GM12865 (cell line): ENCODE measurements at regions not wholly inside any gene's neighbourhood (a gene's known extent, or its start where the extent isn't known, plus 50 kb on each side); places are given as distances from the start of the nearest gene placed in this dataset.

Experiments
- DNase-seq: peaks from one replicate; pipeline ENCODE4 v3.0.0; 2010; ENCODE audit warnings: low read depth
- H3K4me3 ChIP-seq: 2 replicates; pipeline ENCODE4 v1.5.1; 2011; ENCODE audit warnings: mild to moderate bottlenecking, low read depth, low read length, control low read depth
- TF ChIP-seq, protein P1 (sequence below): IDR thresholded peaks from 2 replicates; pipeline ENCODE4 v1.5.1; 2011; ENCODE audit warnings: low read length, control low read depth, low read depth, inconsistent platforms; ENCODE audit not compliant: insufficient read depth; ENCODE audit errors: missing control alignments

DNA sequence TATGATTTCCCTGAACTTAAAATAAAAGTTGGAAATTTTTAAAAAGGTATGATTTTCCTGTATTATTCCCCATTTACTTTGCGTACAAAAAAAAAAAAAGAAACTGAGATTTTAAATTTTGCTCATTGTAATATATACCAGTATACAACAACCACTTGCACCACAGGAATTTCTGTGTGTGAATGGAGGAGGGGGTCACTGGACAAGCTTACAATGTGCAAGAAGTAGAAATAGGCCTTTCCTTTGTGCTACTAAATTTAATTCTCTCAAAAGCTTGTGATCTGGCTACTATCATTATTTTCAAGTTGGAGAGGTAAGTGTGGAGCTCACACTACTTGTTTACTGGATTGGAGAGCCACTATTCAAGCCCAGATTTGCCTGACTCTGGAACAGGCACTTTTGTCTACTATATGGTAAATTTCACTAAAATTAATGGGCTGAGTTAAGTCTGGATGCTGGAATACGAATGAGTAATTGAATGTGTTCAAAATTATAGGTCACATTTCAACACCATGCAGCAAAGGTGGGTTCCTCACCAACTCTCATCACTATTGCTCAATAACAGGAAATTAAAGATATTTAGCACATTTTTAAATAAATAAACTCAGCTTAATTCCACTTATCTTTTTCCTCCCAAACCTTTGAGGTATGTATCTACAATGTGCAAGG lies 148.0 kb upstream of the MBNL1 start:
- TF ChIP-seq, protein P1, sequence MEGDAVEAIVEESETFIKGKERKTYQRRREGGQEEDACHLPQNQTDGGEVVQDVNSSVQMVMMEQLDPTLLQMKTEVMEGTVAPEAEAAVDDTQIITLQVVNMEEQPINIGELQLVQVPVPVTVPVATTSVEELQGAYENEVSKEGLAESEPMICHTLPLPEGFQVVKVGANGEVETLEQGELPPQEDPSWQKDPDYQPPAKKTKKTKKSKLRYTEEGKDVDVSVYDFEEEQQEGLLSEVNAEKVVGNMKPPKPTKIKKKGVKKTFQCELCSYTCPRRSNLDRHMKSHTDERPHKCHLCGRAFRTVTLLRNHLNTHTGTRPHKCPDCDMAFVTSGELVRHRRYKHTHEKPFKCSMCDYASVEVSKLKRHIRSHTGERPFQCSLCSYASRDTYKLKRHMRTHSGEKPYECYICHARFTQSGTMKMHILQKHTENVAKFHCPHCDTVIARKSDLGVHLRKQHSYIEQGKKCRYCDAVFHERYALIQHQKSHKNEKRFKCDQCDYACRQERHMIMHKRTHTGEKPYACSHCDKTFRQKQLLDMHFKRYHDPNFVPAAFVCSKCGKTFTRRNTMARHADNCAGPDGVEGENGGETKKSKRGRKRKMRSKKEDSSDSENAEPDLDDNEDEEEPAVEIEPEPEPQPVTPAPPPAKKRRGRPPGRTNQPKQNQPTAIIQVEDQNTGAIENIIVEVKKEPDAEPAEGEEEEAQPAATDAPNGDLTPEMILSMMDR = no peak
- H3K4me3 ChIP-seq = no peak overlapping the region
- no peak for DNase-seq

DNA sequence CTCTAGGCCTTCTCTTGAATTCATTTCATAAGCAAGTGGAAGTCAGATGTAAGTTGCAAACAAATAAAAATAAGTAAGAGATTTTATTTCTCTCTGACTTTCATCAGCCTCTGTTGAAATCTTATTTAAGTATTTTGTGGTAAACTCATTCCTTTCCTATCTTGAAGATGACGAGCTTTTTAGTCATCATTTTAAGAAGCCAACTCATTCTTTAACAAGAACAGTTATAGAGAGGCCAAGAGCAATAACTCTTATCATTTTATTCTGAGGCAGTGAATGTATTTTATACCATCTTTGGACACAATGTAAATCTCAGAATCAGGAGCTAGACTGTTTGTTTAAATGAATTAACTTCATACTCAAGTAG lies 147.5 kb upstream of the MBNL1 start:
- TF ChIP-seq, protein P1 = no peak
- no peak overlapping the region for H3K4me3 ChIP-seq
- DNase-seq = no peak

DNA sequence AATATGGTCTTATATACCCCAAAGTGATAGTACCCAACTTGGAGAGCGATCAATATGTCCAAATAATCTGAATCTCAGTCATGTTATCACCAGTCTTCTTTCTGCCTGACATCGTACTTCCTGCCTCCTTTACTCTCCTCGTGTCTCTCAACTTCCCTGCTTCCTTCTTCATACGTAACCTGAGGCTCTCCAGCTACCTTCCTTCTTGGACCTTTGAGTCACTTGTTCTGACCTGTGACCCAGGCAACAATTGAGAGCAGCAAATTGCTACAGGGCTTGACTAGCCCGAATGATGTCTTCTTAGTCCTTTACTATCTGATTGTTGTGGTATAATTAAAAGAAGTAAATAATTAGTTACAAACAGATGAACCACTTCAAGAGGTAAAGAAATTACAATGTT lies 145.9 kb upstream of the MBNL1 start:
- no peak overlapping the region for H3K4me3 ChIP-seq
- TF ChIP-seq, protein P1 = no peak
- no peak for DNase-seq

DNA sequence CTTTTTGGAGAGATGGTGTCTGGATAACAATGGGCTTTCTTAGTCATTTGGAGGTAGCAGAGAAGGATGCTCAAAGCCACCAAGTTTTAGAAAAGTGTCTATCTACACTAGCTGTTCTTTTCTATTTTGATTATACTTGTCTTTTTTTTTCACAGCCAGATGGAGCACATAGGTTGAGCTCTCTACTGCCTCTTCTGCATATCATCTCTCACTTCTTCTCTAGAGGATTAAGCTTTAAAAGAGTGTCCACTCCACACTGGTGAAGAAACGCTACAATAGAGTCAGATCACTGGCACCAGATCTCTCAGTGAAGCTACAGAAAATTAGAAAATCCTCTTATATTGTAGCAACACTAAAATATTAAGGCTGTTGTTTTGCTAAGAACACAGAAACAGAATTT lies 145.3 kb upstream of the MBNL1 start:
- H3K4me3 ChIP-seq = no peak overlapping the region
- TF ChIP-seq, protein P1 = no peak
- no peak for DNase-seq

DNA sequence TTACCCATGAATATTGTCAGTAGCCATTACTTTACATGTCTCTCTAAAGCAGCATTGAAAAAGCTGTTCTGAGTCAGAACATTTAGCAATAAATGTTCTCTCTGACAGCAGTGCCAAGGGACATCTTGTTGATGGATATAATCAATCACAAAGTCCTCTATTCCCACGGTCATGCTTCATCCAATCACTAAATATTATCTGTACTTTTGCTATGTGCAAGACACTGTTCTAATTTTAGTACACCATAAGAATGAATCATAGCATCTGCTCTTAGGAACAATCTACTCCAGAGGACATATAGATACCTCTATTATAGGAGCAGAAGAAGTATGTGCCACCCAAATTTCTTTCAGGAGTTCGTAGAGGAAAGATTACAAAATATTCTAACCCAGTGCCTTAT lies 142.5 kb upstream of the MBNL1 start:
- TF ChIP-seq, protein P1 = no peak
- no peak overlapping the region for H3K4me3 ChIP-seq
- DNase-seq = peak; percentile 24

DNA sequence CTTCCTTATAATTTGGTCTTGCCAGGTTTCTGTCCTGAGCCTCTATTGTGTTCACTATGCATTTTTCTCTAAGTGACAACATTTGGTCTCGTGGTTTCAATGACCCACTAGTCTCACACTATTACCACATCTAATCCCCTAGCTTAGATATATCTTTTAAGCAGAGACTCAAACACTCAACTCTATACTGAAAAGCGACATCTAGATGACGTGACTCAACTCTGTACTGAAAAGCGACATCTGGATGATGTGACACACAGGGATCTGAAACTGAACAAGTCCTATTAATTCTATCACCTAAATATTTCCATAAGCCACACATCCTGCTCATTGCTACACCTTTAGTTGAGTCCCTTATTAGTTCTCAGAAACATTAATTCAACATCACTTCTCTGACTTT lies 141.7 kb upstream of the MBNL1 start:
- peak; percentile 92 for DNase-seq
- no peak overlapping the region for H3K4me3 ChIP-seq
- TF ChIP-seq, protein P1 = no peak

DNA sequence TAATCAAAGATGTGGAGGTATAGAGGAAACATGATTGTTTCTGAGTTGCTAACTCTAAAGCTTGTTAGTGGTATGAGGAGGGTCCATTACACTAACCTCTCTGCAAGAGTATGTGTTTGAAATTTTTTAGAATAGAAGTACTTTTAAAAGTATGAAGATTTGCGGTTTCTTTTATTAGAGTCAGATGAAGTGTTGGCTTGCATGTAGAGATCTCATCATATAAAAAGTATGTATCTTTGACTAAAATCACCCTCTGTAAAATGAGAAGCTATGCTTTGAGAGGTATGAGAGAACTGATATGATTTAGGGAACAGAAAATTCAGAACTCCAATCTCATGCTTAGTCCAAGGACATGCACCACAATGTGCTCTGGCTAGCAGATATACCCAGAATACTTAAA lies 140.4 kb upstream of the MBNL1 start:
- no peak overlapping the region for H3K4me3 ChIP-seq
- TF ChIP-seq, protein P1 = no peak
- DNase-seq = no peak
